Ovary (tissue), 3 donors: ENCODE measurements at regions not wholly inside any gene's neighbourhood (a gene's known extent, or its start where the extent isn't known, plus 50 kb on each side); places are given as distances from the start of the nearest gene placed in this dataset.

ENCODE experiments used
- EP300 ChIP-seq: sonication (generic); formaldehyde crosslinking; IDR thresholded peaks from one replicate; pipeline ENCODE4 v1.6.1; 2017; ENCODE audit warnings: antibody characterized with exemption
- POLR2A ChIP-seq: fragments of 450-650 bp; IDR thresholded peaks from one replicate; pipeline ENCODE4 v1.6.1; 2017; ENCODE audit warnings: antibody characterized with exemption, mild to moderate bottlenecking, moderate library complexity
- TF ChIP-seq, protein P1 (sequence below), 3 donors: fragments of 450-650 bp in 2 of 3; fragments of 200-600 bp in 1 of 3; IDR thresholded peaks; one replicate each; pipeline versions ENCODE4 v1.5.1 to v1.8.0; 2016 to 2022; ENCODE audit warnings: antibody characterized with exemption in 3 of 3, mild to moderate bottlenecking in 1 of 3
- donor health status: DM: no; HTN: no; CAD: no.

DNA sequence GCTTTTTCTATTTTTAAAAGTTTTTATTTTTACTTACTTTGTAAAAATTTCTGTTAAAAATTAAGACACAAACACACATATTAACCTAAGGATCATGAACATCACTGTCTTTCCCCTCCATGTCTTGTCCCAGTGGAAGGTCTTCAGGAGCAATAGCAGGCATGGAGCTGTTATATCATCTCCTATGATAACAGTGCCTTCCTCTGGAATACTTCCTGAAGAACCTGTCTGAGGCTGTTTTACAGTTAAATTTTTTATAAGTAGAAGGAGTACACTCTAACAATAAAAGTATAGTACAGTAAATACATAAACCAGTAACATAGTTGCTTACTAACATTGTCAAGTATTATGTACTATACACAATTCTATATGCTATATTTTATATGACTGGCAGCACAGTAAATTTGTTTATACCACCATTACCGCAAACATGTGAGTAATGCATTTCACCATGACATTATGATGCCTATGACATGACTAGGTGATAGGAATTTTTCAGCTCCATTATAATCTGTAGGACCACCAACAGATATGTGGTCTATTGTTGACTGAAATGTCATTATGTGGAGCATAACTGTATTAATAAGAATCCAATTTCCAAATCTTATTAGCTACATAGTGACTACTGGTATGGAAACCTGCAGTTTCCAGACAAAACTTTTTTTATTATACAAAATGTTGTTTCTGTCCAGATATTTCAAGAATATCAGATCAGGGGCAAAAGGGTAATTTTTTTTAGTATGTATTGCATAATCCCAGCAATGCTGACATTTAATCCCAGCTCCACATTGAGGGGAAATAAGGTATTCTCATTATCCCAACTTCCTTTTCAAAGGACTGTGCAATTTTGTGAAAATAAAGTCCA lies 337.2 kb upstream of the SLC39A10 start:
- TF ChIP-seq, protein P1, sequence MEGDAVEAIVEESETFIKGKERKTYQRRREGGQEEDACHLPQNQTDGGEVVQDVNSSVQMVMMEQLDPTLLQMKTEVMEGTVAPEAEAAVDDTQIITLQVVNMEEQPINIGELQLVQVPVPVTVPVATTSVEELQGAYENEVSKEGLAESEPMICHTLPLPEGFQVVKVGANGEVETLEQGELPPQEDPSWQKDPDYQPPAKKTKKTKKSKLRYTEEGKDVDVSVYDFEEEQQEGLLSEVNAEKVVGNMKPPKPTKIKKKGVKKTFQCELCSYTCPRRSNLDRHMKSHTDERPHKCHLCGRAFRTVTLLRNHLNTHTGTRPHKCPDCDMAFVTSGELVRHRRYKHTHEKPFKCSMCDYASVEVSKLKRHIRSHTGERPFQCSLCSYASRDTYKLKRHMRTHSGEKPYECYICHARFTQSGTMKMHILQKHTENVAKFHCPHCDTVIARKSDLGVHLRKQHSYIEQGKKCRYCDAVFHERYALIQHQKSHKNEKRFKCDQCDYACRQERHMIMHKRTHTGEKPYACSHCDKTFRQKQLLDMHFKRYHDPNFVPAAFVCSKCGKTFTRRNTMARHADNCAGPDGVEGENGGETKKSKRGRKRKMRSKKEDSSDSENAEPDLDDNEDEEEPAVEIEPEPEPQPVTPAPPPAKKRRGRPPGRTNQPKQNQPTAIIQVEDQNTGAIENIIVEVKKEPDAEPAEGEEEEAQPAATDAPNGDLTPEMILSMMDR (IDR thresholded peaks at IDR 0.05), result no peak
- TF ChIP-seq EP300 (no peak), POLR2A (no peak)
